ENCODE measurements at regions not wholly inside any gene's neighbourhood (a gene's known extent, or its start where the extent isn't known, plus 50 kb on each side); places are given as distances from the start of the nearest gene placed in this dataset.

GRCh38 chr15:87761736-87762509 lies 494.6 kb downstream of the NTRK3 start:
- no peaks in the 10 kb centered on the region; the same call in 1 of the 2 replicates for H3K9me3 ChIP-seq (ENCODE audit: control insufficient read depth, insufficient read depth, low read depth, low read length)
- intact Hi-C loops (cut with micrococcal nuclease; ENCODE audit: unreplicated experiment), result no loop called here

More at GRCh38 chr15:87761736-87762509, 494.6 kb downstream of the NTRK3 start:
- DNase-seq (ENCODE audit: low read depth, low spot score), result no peak
- no peaks in the 10 kb centered on the region for H3K4me1 ChIP-seq (ENCODE audit: control insufficient read depth, insufficient read depth, low read length)
- no peak overlapping the region for H3K27ac ChIP-seq (ENCODE audit: low read length)
- ChIA-PET POLR2A (no interaction called here), CTCF (no interaction called here)
- BruUV-seq (replicated peaks), result no TSS peak
- no peaks in the 10 kb centered on the region for H3K36me3 ChIP-seq (ENCODE audit: control insufficient read depth, insufficient read depth, low read length)
- no peak overlapping the region for H3K4me3 ChIP-seq (ENCODE audit: low read depth in 2 of 2, low read length in 2 of 2)
- ATAC-seq, result no peak
- in situ Hi-C loops (cut with HindIII; ENCODE audit: low pct_unique_long_range_greater_than_20kb, low sequenced_read_pairs), result no loop called here
- no peak for TF ChIP-seq TCF7L2 (IDR thresholded peaks at IDR 0.05; ENCODE audit: low read depth, low read length)
- no peak for TF ChIP-seq SIN3A (IDR thresholded peaks at IDR 0.05; ENCODE audit: borderline replicate concordance, insufficient read depth, low read depth, low read length)
- no peak for TF ChIP-seq CTCF (IDR thresholded peaks at IDR 0.05)
- TF ChIP-seq POLR2AphosphoS5 (IDR thresholded peaks at IDR 0.05; ENCODE audit: low read depth, low read length), result no peak
- no peak for TF ChIP-seq REST (IDR thresholded peaks at IDR 0.05; ENCODE audit: insufficient read depth in 1 of 2, low read depth in 2 of 2, low read length in 1 of 2)
- H3K27me3 ChIP-seq (ENCODE audit: control insufficient read depth, insufficient read depth, low read length), result no peaks in the 10 kb centered on the region
